HG02610 (cell line): ENCODE measurements at regions not wholly inside any gene's neighbourhood (a gene's known extent, or its start where the extent isn't known, plus 50 kb on each side); places are given as distances from the start of the nearest gene placed in this dataset.

Experiments
- ATAC-seq: cut with Tn5 transposase; IDR thresholded peaks from one replicate; pipeline ENCODE4 v1.9.1; 2021; ENCODE audit warnings: mild to moderate bottlenecking, moderate library complexity; ENCODE audit not compliant: unreplicated experiment

- no peak for ATAC-seq
Observed at GRCh38 chr15:97654481-97655076, 305.9 kb upstream of the ARRDC4 start.

GRCh38 chr15:97661796-97662195 is 298.7 kb upstream of the ARRDC4 start:
- ATAC-seq, result no peak

GRCh38 chr15:97672586-97672985 is 287.9 kb upstream of the ARRDC4 start:
- ATAC-seq, result no peak

GRCh38 chr15:97678656-97679055 is 281.8 kb upstream of the ARRDC4 start:
- no peak for ATAC-seq

GRCh38 chr15:97679106-97679688 is 281.3 kb upstream of the ARRDC4 start:
- no peak for ATAC-seq

GRCh38 chr15:97680606-97681220 is 279.8 kb upstream of the ARRDC4 start:
- ATAC-seq, result no peak

GRCh38 chr15:97683831-97684230 is 276.7 kb upstream of the ARRDC4 start:
- no peak for ATAC-seq

GRCh38 chr15:97684249-97684648 is 276.3 kb upstream of the ARRDC4 start:
- ATAC-seq, result no peak

GRCh38 chr15:97686324-97686723 is 274.2 kb upstream of the ARRDC4 start:
- ATAC-seq, result no peak

- ATAC-seq, result no peak
Observed at GRCh38 chr15:97687654-97688053, 272.8 kb upstream of the ARRDC4 start.

GRCh38 chr15:97688177-97688576 is 272.3 kb upstream of the ARRDC4 start:
- ATAC-seq, result no peak

GRCh38 chr15:97688886-97689285 is 271.6 kb upstream of the ARRDC4 start:
- no peak for ATAC-seq

GRCh38 chr15:97691078-97691477 is 269.4 kb upstream of the ARRDC4 start:
- ATAC-seq, result no peak

GRCh38 chr15:97691799-97692198 is 268.7 kb upstream of the ARRDC4 start:
- ATAC-seq, result no peak

GRCh38 chr15:97692301-97693015 is 268.0 kb upstream of the ARRDC4 start:
- ATAC-seq, result no peak

- no peak for ATAC-seq
Observed at GRCh38 chr15:97694456-97694855, 266.0 kb upstream of the ARRDC4 start.

- no peak for ATAC-seq
Observed at GRCh38 chr15:97703400-97703799, 257.1 kb upstream of the ARRDC4 start.

GRCh38 chr15:97706059-97706458 is 254.4 kb upstream of the ARRDC4 start:
- no peak for ATAC-seq

- no peak for ATAC-seq
Observed at GRCh38 chr15:97708252-97708651, 252.3 kb upstream of the ARRDC4 start.

GRCh38 chr15:97712530-97712929 is 248.0 kb upstream of the ARRDC4 start:
- no peak for ATAC-seq

- ATAC-seq, result no peak
Observed at GRCh38 chr15:97717806-97718205, 242.7 kb upstream of the ARRDC4 start.

GRCh38 chr15:97718509-97718908 is 242.0 kb upstream of the ARRDC4 start:
- no peak for ATAC-seq
